ENCODE measurements at regions not wholly inside any gene's neighbourhood (a gene's known extent, or its start where the extent isn't known, plus 50 kb on each side); places are given as distances from the start of the nearest gene placed in this dataset.

- TF ChIP-seq, protein P1, sequence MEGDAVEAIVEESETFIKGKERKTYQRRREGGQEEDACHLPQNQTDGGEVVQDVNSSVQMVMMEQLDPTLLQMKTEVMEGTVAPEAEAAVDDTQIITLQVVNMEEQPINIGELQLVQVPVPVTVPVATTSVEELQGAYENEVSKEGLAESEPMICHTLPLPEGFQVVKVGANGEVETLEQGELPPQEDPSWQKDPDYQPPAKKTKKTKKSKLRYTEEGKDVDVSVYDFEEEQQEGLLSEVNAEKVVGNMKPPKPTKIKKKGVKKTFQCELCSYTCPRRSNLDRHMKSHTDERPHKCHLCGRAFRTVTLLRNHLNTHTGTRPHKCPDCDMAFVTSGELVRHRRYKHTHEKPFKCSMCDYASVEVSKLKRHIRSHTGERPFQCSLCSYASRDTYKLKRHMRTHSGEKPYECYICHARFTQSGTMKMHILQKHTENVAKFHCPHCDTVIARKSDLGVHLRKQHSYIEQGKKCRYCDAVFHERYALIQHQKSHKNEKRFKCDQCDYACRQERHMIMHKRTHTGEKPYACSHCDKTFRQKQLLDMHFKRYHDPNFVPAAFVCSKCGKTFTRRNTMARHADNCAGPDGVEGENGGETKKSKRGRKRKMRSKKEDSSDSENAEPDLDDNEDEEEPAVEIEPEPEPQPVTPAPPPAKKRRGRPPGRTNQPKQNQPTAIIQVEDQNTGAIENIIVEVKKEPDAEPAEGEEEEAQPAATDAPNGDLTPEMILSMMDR (IDR thresholded peaks at IDR 0.05), result no peak
- TF ChIP-seq POLR2AphosphoS5 (IDR thresholded peaks at IDR 0.05) (no peak), EP300 (IDR thresholded peaks at IDR 0.05; ENCODE audit: low read depth) (no peak)
Observed at GRCh38 chr4:19164334-19164733, 1087.4 kb upstream of the SLIT2 start.

Data from transverse colon (tissue), 4 donors.